Limb (tissue), 2 donors: ENCODE measurements at regions not wholly inside any gene's neighbourhood (a gene's known extent, or its start where the extent isn't known, plus 50 kb on each side); places are given as distances from the start of the nearest gene placed in this dataset.
A peak's percentile ranks its signal among the peaks of the same experiment; 100 is the strongest.
"Not testable (repeated sequence)": the region's sequence is repeated elsewhere in the genome, so short reads cannot be mapped to it uniquely, and the experiment has no call there.

Experiments used
- DNase-seq, 2 donors: peaks; one replicate each; pipeline ENCODE4 v3.0.0-alpha.2; 2016; ENCODE audit errors: extremely low spot score in 2 of 2

GRCh38 chr17:63075969-63076368 lies 109.9 kb downstream of the TANC2 start:
- DNase-seq: no peak

- DNase-seq: no peak
These were observed 112.7 kb downstream of the TANC2 start for GRCh38 chr17:63078707-63079106.

GRCh38 chr17:63082273-63082861 lies 116.3 kb downstream of the TANC2 start:
- DNase-seq: peak in 1 of 2 donors; percentile 7

GRCh38 chr17:63082952-63083351 lies 116.9 kb downstream of the TANC2 start:
- DNase-seq: no peak

GRCh38 chr17:63086483-63087185 lies 120.6 kb downstream of the TANC2 start:
- DNase-seq: no peak

- DNase-seq: not testable (repeated sequence)
These were observed 124.5 kb downstream of the TANC2 start for GRCh38 chr17:63090358-63091114.

- not testable (repeated sequence) for DNase-seq
These were observed 125.9 kb downstream of the TANC2 start for GRCh38 chr17:63091909-63092308.

GRCh38 chr17:63094631-63095030 lies 128.6 kb downstream of the TANC2 start:
- DNase-seq: no peak

- no peak for DNase-seq
These were observed 129.4 kb downstream of the TANC2 start for GRCh38 chr17:63095459-63095858.

GRCh38 chr17:63095879-63096278 lies 129.8 kb downstream of the TANC2 start:
- DNase-seq: no peak

GRCh38 chr17:63096426-63096825 lies 130.4 kb downstream of the TANC2 start:
- no peak for DNase-seq

GRCh38 chr17:63099425-63099824 lies 133.4 kb downstream of the TANC2 start:
- no peak for DNase-seq

GRCh38 chr17:63102034-63102433 lies 136.0 kb downstream of the TANC2 start:
- DNase-seq: no peak

GRCh38 chr17:63106050-63106449 lies 140.0 kb downstream of the TANC2 start:
- DNase-seq: no peak

GRCh38 chr17:63109661-63110060 lies 143.6 kb downstream of the TANC2 start:
- no peak for DNase-seq

GRCh38 chr17:63113167-63113566 lies 147.1 kb downstream of the TANC2 start:
- DNase-seq: no peak

- no peak for DNase-seq
These were observed 150.2 kb downstream of the TANC2 start for GRCh38 chr17:63116228-63116627.

- peak; percentile 44 to 48 for DNase-seq
These were observed 151.2 kb downstream of the TANC2 start for GRCh38 chr17:63116967-63117830.

GRCh38 chr17:63120406-63120805 lies 154.4 kb downstream of the TANC2 start:
- no peak for DNase-seq

GRCh38 chr17:63124536-63124935 lies 158.5 kb downstream of the TANC2 start:
- no peak for DNase-seq

- DNase-seq: no peak
These were observed 158.9 kb downstream of the TANC2 start for GRCh38 chr17:63124958-63125357.

GRCh38 chr17:63125987-63126386 lies 160.0 kb downstream of the TANC2 start:
- DNase-seq: no peak
